ENCODE measurements at regions not wholly inside any gene's neighbourhood (a gene's known extent, or its start where the extent isn't known, plus 50 kb on each side); places are given as distances from the start of the nearest gene placed in this dataset.

- Histone ChIP-seq H3K4me1 (ENCODE audit: control insufficient read depth in 3 of 3, insufficient read depth in 3 of 3, low read length in 3 of 3) (no peaks in the 10 kb centered on the region), H3K9me3 (ENCODE audit: control insufficient read depth in 3 of 3, low read length in 3 of 3) (no peaks in the 10 kb centered on the region), H3K27ac (ENCODE audit: low read depth, low read length) (no peak overlapping the region), H3K27me3 (ENCODE audit: control insufficient read depth in 3 of 3, insufficient read depth in 3 of 3, low read length in 3 of 3) (no peaks in the 10 kb centered on the region), H3K4me3 (ENCODE audit: low read length in 3 of 3) (no peak overlapping the region), H3K9ac (ENCODE audit: low read depth in 1 of 3, low read length in 3 of 3) (no peak overlapping the region), H3K36me3 (ENCODE audit: control insufficient read depth in 3 of 3, insufficient read depth in 3 of 3, low read length in 3 of 3) (no peaks in the 10 kb centered on the region)
These were observed 228.1 kb upstream of the C11orf87 start for GRCh38 chr11:109193880-109194279.

GRCh38 chr11:109196016-109196415 is 226.0 kb upstream of the C11orf87 start:
- no peak overlapping the region for H3K27ac ChIP-seq (ENCODE audit: low read depth, low read length)
- no peaks in the 10 kb centered on the region for H3K9me3 ChIP-seq (ENCODE audit: control insufficient read depth in 3 of 3, low read length in 3 of 3)
- no peak overlapping the region for H3K4me3 ChIP-seq (ENCODE audit: low read length in 3 of 3)
- H3K36me3 ChIP-seq (ENCODE audit: control insufficient read depth in 3 of 3, insufficient read depth in 3 of 3, low read length in 3 of 3), result no peaks in the 10 kb centered on the region
- no peaks in the 10 kb centered on the region for H3K4me1 ChIP-seq (ENCODE audit: control insufficient read depth in 3 of 3, insufficient read depth in 3 of 3, low read length in 3 of 3)
- H3K9ac ChIP-seq (ENCODE audit: low read depth in 1 of 3, low read length in 3 of 3), result no peak overlapping the region
- no peaks in the 10 kb centered on the region for H3K27me3 ChIP-seq (ENCODE audit: control insufficient read depth in 3 of 3, insufficient read depth in 3 of 3, low read length in 3 of 3)

- H3K27ac ChIP-seq (ENCODE audit: low read depth, low read length), result no peak overlapping the region
- H3K4me1 ChIP-seq (ENCODE audit: control insufficient read depth in 3 of 3, insufficient read depth in 3 of 3, low read length in 3 of 3), result no peaks in the 10 kb centered on the region
- H3K27me3 ChIP-seq (ENCODE audit: control insufficient read depth in 3 of 3, insufficient read depth in 3 of 3, low read length in 3 of 3), result no peaks in the 10 kb centered on the region
- no peaks in the 10 kb centered on the region for H3K36me3 ChIP-seq (ENCODE audit: control insufficient read depth in 3 of 3, insufficient read depth in 3 of 3, low read length in 3 of 3)
- H3K9me3 ChIP-seq (ENCODE audit: control insufficient read depth in 3 of 3, low read length in 3 of 3), result no peaks in the 10 kb centered on the region
- no peak overlapping the region for H3K4me3 ChIP-seq (ENCODE audit: low read length in 3 of 3)
- H3K9ac ChIP-seq (ENCODE audit: low read depth in 1 of 3, low read length in 3 of 3), result no peak overlapping the region
These were observed 224.3 kb upstream of the C11orf87 start for GRCh38 chr11:109197656-109198055.

GRCh38 chr11:109203176-109203575 is 218.8 kb upstream of the C11orf87 start:
- Histone ChIP-seq H3K27ac (ENCODE audit: low read depth, low read length) (no peak overlapping the region), H3K27me3 (ENCODE audit: control insufficient read depth in 3 of 3, insufficient read depth in 3 of 3, low read length in 3 of 3) (no peaks in the 10 kb centered on the region), H3K36me3 (ENCODE audit: control insufficient read depth in 3 of 3, insufficient read depth in 3 of 3, low read length in 3 of 3) (no peaks in the 10 kb centered on the region), H3K4me3 (ENCODE audit: low read length in 3 of 3) (no peak overlapping the region), H3K9ac (ENCODE audit: low read depth in 1 of 3, low read length in 3 of 3) (no peak overlapping the region), H3K4me1 (ENCODE audit: control insufficient read depth in 3 of 3, insufficient read depth in 3 of 3, low read length in 3 of 3) (no peaks in the 10 kb centered on the region), H3K9me3 (ENCODE audit: control insufficient read depth in 3 of 3, low read length in 3 of 3) (peaks cover 0 to 4% (median 0%) of the 10 kb centered on the region in 3 donors)

GRCh38 chr11:109205312-109205711 is 216.7 kb upstream of the C11orf87 start:
- Histone ChIP-seq H3K27ac (ENCODE audit: low read depth, low read length) (no peak overlapping the region), H3K4me3 (ENCODE audit: low read length in 3 of 3) (no peak overlapping the region), H3K27me3 (ENCODE audit: control insufficient read depth in 3 of 3, insufficient read depth in 3 of 3, low read length in 3 of 3) (no peaks in the 10 kb centered on the region), H3K4me1 (ENCODE audit: control insufficient read depth in 3 of 3, insufficient read depth in 3 of 3, low read length in 3 of 3) (no peaks in the 10 kb centered on the region), H3K36me3 (ENCODE audit: control insufficient read depth in 3 of 3, insufficient read depth in 3 of 3, low read length in 3 of 3) (no peaks in the 10 kb centered on the region), H3K9me3 (ENCODE audit: control insufficient read depth in 3 of 3, low read length in 3 of 3) (peaks cover 0 to 4% (median 0%) of the 10 kb centered on the region in 3 donors), H3K9ac (ENCODE audit: low read depth in 1 of 3, low read length in 3 of 3) (no peak overlapping the region)

- Histone ChIP-seq H3K4me1 (ENCODE audit: control insufficient read depth in 3 of 3, insufficient read depth in 3 of 3, low read length in 3 of 3) (no peaks in the 10 kb centered on the region), H3K27me3 (ENCODE audit: control insufficient read depth in 3 of 3, insufficient read depth in 3 of 3, low read length in 3 of 3) (no peaks in the 10 kb centered on the region), H3K4me3 (ENCODE audit: low read length in 3 of 3) (no peak overlapping the region), H3K36me3 (ENCODE audit: control insufficient read depth in 3 of 3, insufficient read depth in 3 of 3, low read length in 3 of 3) (no peaks in the 10 kb centered on the region), H3K27ac (ENCODE audit: low read depth, low read length) (no peak overlapping the region), H3K9me3 (ENCODE audit: control insufficient read depth in 3 of 3, low read length in 3 of 3) (peaks cover 0 to 4% (median 0%) of the 10 kb centered on the region in 3 donors), H3K9ac (ENCODE audit: low read depth in 1 of 3, low read length in 3 of 3) (no peak overlapping the region)
These were observed 213.9 kb upstream of the C11orf87 start for GRCh38 chr11:109208121-109208520.

- Histone ChIP-seq H3K27me3 (ENCODE audit: control insufficient read depth in 3 of 3, insufficient read depth in 3 of 3, low read length in 3 of 3) (no peaks in the 10 kb centered on the region), H3K9me3 (ENCODE audit: control insufficient read depth in 3 of 3, low read length in 3 of 3) (peaks cover 0 to 4% (median 0%) of the 10 kb centered on the region in 3 donors), H3K27ac (ENCODE audit: low read depth, low read length) (no peak overlapping the region), H3K4me3 (ENCODE audit: low read length in 3 of 3) (no peak overlapping the region), H3K36me3 (ENCODE audit: control insufficient read depth in 3 of 3, insufficient read depth in 3 of 3, low read length in 3 of 3) (no peaks in the 10 kb centered on the region), H3K9ac (ENCODE audit: low read depth in 1 of 3, low read length in 3 of 3) (no peak overlapping the region), H3K4me1 (ENCODE audit: control insufficient read depth in 3 of 3, insufficient read depth in 3 of 3, low read length in 3 of 3) (no peaks in the 10 kb centered on the region)
These were observed 212.4 kb upstream of the C11orf87 start for GRCh38 chr11:109209572-109209971.

- no peak overlapping the region for H3K9ac ChIP-seq (ENCODE audit: low read depth in 1 of 3, low read length in 3 of 3)
- no peak overlapping the region for H3K27ac ChIP-seq (ENCODE audit: low read depth, low read length)
- H3K4me3 ChIP-seq (ENCODE audit: low read length in 3 of 3), result no peak overlapping the region
- peaks cover 0 to 4% (median 0%) of the 10 kb centered on the region in 3 donors for H3K9me3 ChIP-seq (ENCODE audit: control insufficient read depth in 3 of 3, low read length in 3 of 3)
- no peaks in the 10 kb centered on the region for H3K36me3 ChIP-seq (ENCODE audit: control insufficient read depth in 3 of 3, insufficient read depth in 3 of 3, low read length in 3 of 3)
- H3K4me1 ChIP-seq (ENCODE audit: control insufficient read depth in 3 of 3, insufficient read depth in 3 of 3, low read length in 3 of 3), result no peaks in the 10 kb centered on the region
- no peaks in the 10 kb centered on the region for H3K27me3 ChIP-seq (ENCODE audit: control insufficient read depth in 3 of 3, insufficient read depth in 3 of 3, low read length in 3 of 3)
These were observed 200.8 kb upstream of the C11orf87 start for GRCh38 chr11:109221190-109221589.

GRCh38 chr11:109222761-109223160 is 199.2 kb upstream of the C11orf87 start:
- Histone ChIP-seq H3K9me3 (ENCODE audit: control insufficient read depth in 3 of 3, low read length in 3 of 3) (no peaks in the 10 kb centered on the region), H3K36me3 (ENCODE audit: control insufficient read depth in 3 of 3, insufficient read depth in 3 of 3, low read length in 3 of 3) (no peaks in the 10 kb centered on the region), H3K27me3 (ENCODE audit: control insufficient read depth in 3 of 3, insufficient read depth in 3 of 3, low read length in 3 of 3) (no peaks in the 10 kb centered on the region), H3K4me1 (ENCODE audit: control insufficient read depth in 3 of 3, insufficient read depth in 3 of 3, low read length in 3 of 3) (no peaks in the 10 kb centered on the region), H3K9ac (ENCODE audit: low read depth in 1 of 3, low read length in 3 of 3) (no peak overlapping the region), H3K4me3 (ENCODE audit: low read length in 3 of 3) (no peak overlapping the region), H3K27ac (ENCODE audit: low read depth, low read length) (no peak overlapping the region)

- Histone ChIP-seq H3K27ac (ENCODE audit: low read depth, low read length) (no peak overlapping the region), H3K27me3 (ENCODE audit: control insufficient read depth in 3 of 3, insufficient read depth in 3 of 3, low read length in 3 of 3) (no peaks in the 10 kb centered on the region), H3K4me3 (ENCODE audit: low read length in 3 of 3) (no peak overlapping the region), H3K4me1 (ENCODE audit: control insufficient read depth in 3 of 3, insufficient read depth in 3 of 3, low read length in 3 of 3) (no peaks in the 10 kb centered on the region), H3K9ac (ENCODE audit: low read depth in 1 of 3, low read length in 3 of 3) (no peak overlapping the region), H3K9me3 (ENCODE audit: control insufficient read depth in 3 of 3, low read length in 3 of 3) (no peaks in the 10 kb centered on the region), H3K36me3 (ENCODE audit: control insufficient read depth in 3 of 3, insufficient read depth in 3 of 3, low read length in 3 of 3) (no peaks in the 10 kb centered on the region)
These were observed 198.5 kb upstream of the C11orf87 start for GRCh38 chr11:109223451-109223850.

GRCh38 chr11:109229682-109230081 is 192.3 kb upstream of the C11orf87 start:
- no peaks in the 10 kb centered on the region for H3K36me3 ChIP-seq (ENCODE audit: control insufficient read depth in 3 of 3, insufficient read depth in 3 of 3, low read length in 3 of 3)

More at GRCh38 chr11:109229682-109230081, 192.3 kb upstream of the C11orf87 start:
- Histone ChIP-seq H3K27ac (ENCODE audit: low read depth, low read length) (no peak overlapping the region), H3K27me3 (ENCODE audit: control insufficient read depth in 3 of 3, insufficient read depth in 3 of 3, low read length in 3 of 3) (no peaks in the 10 kb centered on the region), H3K4me3 (ENCODE audit: low read length in 3 of 3) (no peak overlapping the region), H3K9me3 (ENCODE audit: control insufficient read depth in 3 of 3, low read length in 3 of 3) (no peaks in the 10 kb centered on the region), H3K9ac (ENCODE audit: low read depth in 1 of 3, low read length in 3 of 3) (no peak overlapping the region), H3K4me1 (ENCODE audit: control insufficient read depth in 3 of 3, insufficient read depth in 3 of 3, low read length in 3 of 3) (no peaks in the 10 kb centered on the region)
